HepG2 (cell line): ENCODE measurements at regions not wholly inside any gene's neighbourhood (a gene's known extent, or its start where the extent isn't known, plus 50 kb on each side); places are given as distances from the start of the nearest gene placed in this dataset.

Experiments used
- FOSL2 ChIP-seq: sonication (generic); formaldehyde crosslinking; IDR thresholded peaks from 2 replicates; pipeline ENCODE4 v1.4.0; 2020; ENCODE audit warnings: missing genetic modification reagents
- FOXP1 ChIP-seq, 2 experiments: fragments of 450-650 bp in 1 of 2; IDR thresholded peaks; 2 replicates each; pipeline ENCODE4 v1.6.1; 2017 to 2018; ENCODE audit warnings: antibody characterized with exemption in 1 of 2
- HCFC1 ChIP-seq: fragments of 150-350 bp; IDR thresholded peaks from 2 replicates; pipeline ENCODE4 v1.6.1; 2014; ENCODE audit warnings: low read depth, low read length
- JUN ChIP-seq: sonication (generic); formaldehyde crosslinking; IDR thresholded peaks from 2 replicates; pipeline ENCODE4 v1.4.0; 2020; ENCODE audit warnings: mild to moderate bottlenecking, missing genetic modification reagents
- REL ChIP-seq: sonication (generic); formaldehyde crosslinking; conservative IDR thresholded peaks from 2 replicates; pipeline ENCODE4 v1.8.0; 2022; ENCODE audit warnings: mild to moderate bottlenecking, missing genetic modification reagents, moderate library complexity
- SRF ChIP-seq: IDR thresholded peaks from 2 replicates; pipeline ENCODE4 v1.6.1; 2011; ENCODE audit warnings: mild to moderate bottlenecking, low read depth, low read length, moderate library complexity
- TCF7L2 ChIP-seq: IDR thresholded peaks from 2 replicates; pipeline ENCODE4 v1.6.1; 2011; ENCODE audit warnings: mild to moderate bottlenecking, low read depth, low read length, moderate library complexity
- ZMYM2 ChIP-seq: sonication (generic); formaldehyde crosslinking; IDR thresholded peaks from 2 replicates; pipeline ENCODE4 v1.8.0; 2022; ENCODE audit warnings: mild to moderate bottlenecking, missing genetic modification reagents
- ZNF274 ChIP-seq: sonication (generic); formaldehyde crosslinking; IDR thresholded peaks from 2 replicates; pipeline ENCODE4 v1.5.1; 2020; ENCODE audit warnings: mild to moderate bottlenecking, missing genetic modification reagents
- TF ChIP-seq, protein P1 (sequence below): sonication (generic); formaldehyde crosslinking; IDR thresholded peaks from 2 replicates; pipeline ENCODE4 v1.5.0; 2020; ENCODE audit warnings: mild to moderate bottlenecking, missing genetic modification reagents, moderate library complexity
- TF ChIP-seq, protein P2 (sequence below): sonication (generic); formaldehyde crosslinking; IDR thresholded peaks from 2 replicates; pipeline ENCODE4 v1.5.1; 2020; ENCODE audit warnings: missing genetic modification reagents, mild to moderate bottlenecking, borderline replicate concordance
- TF ChIP-seq, protein P3 (sequence below): sonication (generic); formaldehyde crosslinking; conservative IDR thresholded peaks from 2 replicates; pipeline ENCODE4 v1.4.0; 2020; ENCODE audit warnings: missing genetic modification reagents

DNA sequence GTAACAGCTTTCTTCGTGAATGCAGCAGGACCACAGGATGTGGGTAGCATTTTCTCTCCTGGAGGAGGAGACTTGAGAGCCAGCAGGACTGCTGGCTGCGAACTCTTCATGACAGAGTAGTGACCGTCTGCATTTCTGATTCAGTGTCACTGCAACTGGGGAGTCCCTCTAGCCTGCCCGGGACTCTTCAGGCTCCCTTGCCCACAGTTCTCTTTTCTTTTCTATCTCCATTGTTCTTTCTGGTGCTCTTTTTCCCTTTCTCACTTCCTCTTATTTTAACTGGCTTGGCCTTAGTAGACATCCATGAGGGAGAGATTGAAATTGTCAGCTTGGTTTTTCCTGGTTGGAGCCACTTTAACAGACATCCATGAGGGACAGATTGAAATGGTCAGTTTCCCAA is 49.9 kb upstream of the P2RY1 start:
- TF ChIP-seq, protein P1, sequence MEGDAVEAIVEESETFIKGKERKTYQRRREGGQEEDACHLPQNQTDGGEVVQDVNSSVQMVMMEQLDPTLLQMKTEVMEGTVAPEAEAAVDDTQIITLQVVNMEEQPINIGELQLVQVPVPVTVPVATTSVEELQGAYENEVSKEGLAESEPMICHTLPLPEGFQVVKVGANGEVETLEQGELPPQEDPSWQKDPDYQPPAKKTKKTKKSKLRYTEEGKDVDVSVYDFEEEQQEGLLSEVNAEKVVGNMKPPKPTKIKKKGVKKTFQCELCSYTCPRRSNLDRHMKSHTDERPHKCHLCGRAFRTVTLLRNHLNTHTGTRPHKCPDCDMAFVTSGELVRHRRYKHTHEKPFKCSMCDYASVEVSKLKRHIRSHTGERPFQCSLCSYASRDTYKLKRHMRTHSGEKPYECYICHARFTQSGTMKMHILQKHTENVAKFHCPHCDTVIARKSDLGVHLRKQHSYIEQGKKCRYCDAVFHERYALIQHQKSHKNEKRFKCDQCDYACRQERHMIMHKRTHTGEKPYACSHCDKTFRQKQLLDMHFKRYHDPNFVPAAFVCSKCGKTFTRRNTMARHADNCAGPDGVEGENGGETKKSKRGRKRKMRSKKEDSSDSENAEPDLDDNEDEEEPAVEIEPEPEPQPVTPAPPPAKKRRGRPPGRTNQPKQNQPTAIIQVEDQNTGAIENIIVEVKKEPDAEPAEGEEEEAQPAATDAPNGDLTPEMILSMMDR (CRISPR knock-in tag) = no peak
- no peak for TF ChIP-seq FOXP1 (IDR thresholded peaks at IDR 0.05)
- no peak for TF ChIP-seq FOXP1 (CRISPR knock-in tag; IDR thresholded peaks at IDR 0.05)
- TF ChIP-seq TCF7L2 = no peak
- TF ChIP-seq REL (CRISPR knock-in tag) = no peak
- TF ChIP-seq SRF = no peak
- TF ChIP-seq JUN (CRISPR knock-in tag) = no peak
- TF ChIP-seq, protein P2, sequence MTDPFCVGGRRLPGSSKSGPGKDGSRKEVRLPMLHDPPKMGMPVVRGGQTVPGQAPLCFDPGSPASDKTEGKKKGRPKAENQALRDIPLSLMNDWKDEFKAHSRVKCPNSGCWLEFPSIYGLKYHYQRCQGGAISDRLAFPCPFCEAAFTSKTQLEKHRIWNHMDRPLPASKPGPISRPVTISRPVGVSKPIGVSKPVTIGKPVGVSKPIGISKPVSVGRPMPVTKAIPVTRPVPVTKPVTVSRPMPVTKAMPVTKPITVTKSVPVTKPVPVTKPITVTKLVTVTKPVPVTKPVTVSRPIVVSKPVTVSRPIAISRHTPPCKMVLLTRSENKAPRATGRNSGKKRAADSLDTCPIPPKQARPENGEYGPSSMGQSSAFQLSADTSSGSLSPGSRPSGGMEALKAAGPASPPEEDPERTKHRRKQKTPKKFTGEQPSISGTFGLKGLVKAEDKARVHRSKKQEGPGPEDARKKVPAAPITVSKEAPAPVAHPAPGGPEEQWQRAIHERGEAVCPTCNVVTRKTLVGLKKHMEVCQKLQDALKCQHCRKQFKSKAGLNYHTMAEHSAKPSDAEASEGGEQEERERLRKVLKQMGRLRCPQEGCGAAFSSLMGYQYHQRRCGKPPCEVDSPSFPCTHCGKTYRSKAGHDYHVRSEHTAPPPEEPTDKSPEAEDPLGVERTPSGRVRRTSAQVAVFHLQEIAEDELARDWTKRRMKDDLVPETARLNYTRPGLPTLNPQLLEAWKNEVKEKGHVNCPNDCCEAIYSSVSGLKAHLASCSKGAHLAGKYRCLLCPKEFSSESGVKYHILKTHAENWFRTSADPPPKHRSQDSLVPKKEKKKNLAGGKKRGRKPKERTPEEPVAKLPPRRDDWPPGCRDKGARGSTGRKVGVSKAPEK = no peak
- TF ChIP-seq HCFC1 = no peak
- no peak for TF ChIP-seq FOSL2
- TF ChIP-seq, protein P3, sequence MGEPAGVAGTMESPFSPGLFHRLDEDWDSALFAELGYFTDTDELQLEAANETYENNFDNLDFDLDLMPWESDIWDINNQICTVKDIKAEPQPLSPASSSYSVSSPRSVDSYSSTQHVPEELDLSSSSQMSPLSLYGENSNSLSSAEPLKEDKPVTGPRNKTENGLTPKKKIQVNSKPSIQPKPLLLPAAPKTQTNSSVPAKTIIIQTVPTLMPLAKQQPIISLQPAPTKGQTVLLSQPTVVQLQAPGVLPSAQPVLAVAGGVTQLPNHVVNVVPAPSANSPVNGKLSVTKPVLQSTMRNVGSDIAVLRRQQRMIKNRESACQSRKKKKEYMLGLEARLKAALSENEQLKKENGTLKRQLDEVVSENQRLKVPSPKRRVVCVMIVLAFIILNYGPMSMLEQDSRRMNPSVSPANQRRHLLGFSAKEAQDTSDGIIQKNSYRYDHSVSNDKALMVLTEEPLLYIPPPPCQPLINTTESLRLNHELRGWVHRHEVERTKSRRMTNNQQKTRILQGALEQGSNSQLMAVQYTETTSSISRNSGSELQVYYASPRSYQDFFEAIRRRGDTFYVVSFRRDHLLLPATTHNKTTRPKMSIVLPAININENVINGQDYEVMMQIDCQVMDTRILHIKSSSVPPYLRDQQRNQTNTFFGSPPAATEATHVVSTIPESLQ (CRISPR knock-in tag) = no peak
- TF ChIP-seq ZNF274 (CRISPR knock-in tag) = no peak
- TF ChIP-seq ZMYM2 (CRISPR knock-in tag) = no peak
